Activated naive CD4-positive, alpha-beta T cell treated with anti-CD3 and anti-CD28 coated beads, Interleukin-2, amount 50 U/mL, for 72 hours (primary cell): ENCODE measurements at regions not wholly inside any gene's neighbourhood (a gene's known extent, or its start where the extent isn't known, plus 50 kb on each side); places are given as distances from the start of the nearest gene placed in this dataset.

ENCODE experiments used
- ATAC-seq, 2 donors: fragments of 150-1000 bp; cut with Tn5 transposase; 2 replicates each; pipeline ENCODE4 v1.10.0; 2021; ENCODE audit warnings: mild to moderate bottlenecking in 2 of 2, moderate library complexity in 2 of 2
- DNase-seq, 2 donors: peaks; one replicate each; pipeline ENCODE4 v3.0.0; 2021 to 2022; ENCODE audit warnings: low spot score in 2 of 2
- H3K27ac Mint-ChIP-seq, 2 donors: one replicate each; pipeline ENCODE4 v1.8.0; 2022; ENCODE audit warnings: mild to moderate bottlenecking in 2 of 2, mixed read lengths in 2 of 2
- H3K36me3 Mint-ChIP-seq, 2 donors: one replicate each; pipeline ENCODE4 v1.8.0; 2022; ENCODE audit warnings: mixed read lengths in 2 of 2
- H3K9me3 Mint-ChIP-seq, 2 donors: one replicate each; pipeline ENCODE4 v1.8.0; 2022; ENCODE audit warnings: mixed read lengths in 2 of 2

- Mint-ChIP-seq H3K9me3 (no peaks in the 10 kb centered on the region), H3K36me3 (no peaks in the 10 kb centered on the region), H3K27ac (no peak overlapping the region)
- ATAC-seq (no peak), DNase-seq (no peak)
Observed at GRCh38 chr2:9141091-9141667, 65.4 kb upstream of the ASAP2 start.

- Mint-ChIP-seq H3K27ac (no peak overlapping the region), H3K36me3 (no peaks in the 10 kb centered on the region), H3K9me3 (no peaks in the 10 kb centered on the region)
- DNase-seq, result no peak
- no peak for ATAC-seq
Observed at GRCh38 chr2:9140645-9141044, 66.0 kb upstream of the ASAP2 start.

GRCh38 chr2:9139491-9140443 is 66.8 kb upstream of the ASAP2 start:
- Mint-ChIP-seq H3K27ac (no peak overlapping the region), H3K9me3 (no peaks in the 10 kb centered on the region), H3K36me3 (no peaks in the 10 kb centered on the region)
- DNase-seq (peak; percentile 61 to 85), ATAC-seq (peak; percentile 39 to 61)

GRCh38 chr2:9137379-9138150 is 69.0 kb upstream of the ASAP2 start:
- peaks cover 0 to 5% of the 10 kb centered on the region in 2 donors for H3K36me3 Mint-ChIP-seq
- no peak overlapping the region for H3K27ac Mint-ChIP-seq

GRCh38 chr2:9135822-9136558 is 70.6 kb upstream of the ASAP2 start:
- DNase-seq (no peak), ATAC-seq (no peak)
- Mint-ChIP-seq H3K27ac (no peak overlapping the region), H3K36me3 (peaks cover 0 to 5% of the 10 kb centered on the region in 2 donors), H3K9me3 (peaks cover 0 to 10% of the 10 kb centered on the region in 2 donors)

More at GRCh38 chr2:9137379-9138150, 69.0 kb upstream of the ASAP2 start:
- peaks cover 0 to 7% of the 10 kb centered on the region in 2 donors for H3K9me3 Mint-ChIP-seq
- DNase-seq (no peak), ATAC-seq (no peak)

GRCh38 chr2:9127316-9127715 is 79.3 kb upstream of the ASAP2 start:
- Mint-ChIP-seq H3K9me3 (peaks cover 5 to 9% of the 10 kb centered on the region in 2 donors), H3K36me3 (no peaks in the 10 kb centered on the region), H3K27ac (no peak overlapping the region)
- ATAC-seq (no peak), DNase-seq (no peak)

GRCh38 chr2:9126540-9126939 is 80.1 kb upstream of the ASAP2 start:
- Mint-ChIP-seq H3K27ac (no peak overlapping the region), H3K9me3 (peaks cover 5 to 8% of the 10 kb centered on the region in 2 donors), H3K36me3 (no peaks in the 10 kb centered on the region)
- ATAC-seq (no peak), DNase-seq (no peak)

GRCh38 chr2:9124231-9124741 is 82.3 kb upstream of the ASAP2 start:
- ATAC-seq, result no peak
- peaks cover 5 to 8% of the 10 kb centered on the region in 2 donors for H3K9me3 Mint-ChIP-seq
- H3K27ac Mint-ChIP-seq, result no peak overlapping the region
- no peaks in the 10 kb centered on the region for H3K36me3 Mint-ChIP-seq
- DNase-seq, result no peak

GRCh38 chr2:9123069-9123468 is 83.5 kb upstream of the ASAP2 start:
- no peak overlapping the region for H3K27ac Mint-ChIP-seq
- H3K9me3 Mint-ChIP-seq, result peaks cover 5 to 8% of the 10 kb centered on the region in 2 donors
- ATAC-seq (no peak), DNase-seq (no peak)
- no peaks in the 10 kb centered on the region for H3K36me3 Mint-ChIP-seq

- peak in 1 of 2 donors; percentile 52 for ATAC-seq
- no peak for DNase-seq
Observed at GRCh38 chr2:9122367-9122766, 84.2 kb upstream of the ASAP2 start.

GRCh38 chr2:9118383-9118960 is 88.1 kb upstream of the ASAP2 start:
- no peaks in the 10 kb centered on the region for H3K36me3 Mint-ChIP-seq
- DNase-seq (no peak), ATAC-seq (no peak)
- H3K27ac Mint-ChIP-seq, result no peak overlapping the region
- H3K9me3 Mint-ChIP-seq, result no peaks in the 10 kb centered on the region

More at GRCh38 chr2:9122367-9122766, 84.2 kb upstream of the ASAP2 start:
- peaks cover 5 to 8% of the 10 kb centered on the region in 2 donors for H3K9me3 Mint-ChIP-seq
- H3K27ac Mint-ChIP-seq, result peak overlapping the region in 1 of 2 donors; percentile 13
- no peaks in the 10 kb centered on the region for H3K36me3 Mint-ChIP-seq

GRCh38 chr2:9115229-9115628 is 91.4 kb upstream of the ASAP2 start:
- Mint-ChIP-seq H3K9me3 (no peaks in the 10 kb centered on the region), H3K27ac (no peak overlapping the region), H3K36me3 (no peaks in the 10 kb centered on the region)
- DNase-seq (no peak), ATAC-seq (no peak)

GRCh38 chr2:9114458-9114857 is 92.2 kb upstream of the ASAP2 start:
- Mint-ChIP-seq H3K9me3 (no peaks in the 10 kb centered on the region), H3K36me3 (no peaks in the 10 kb centered on the region), H3K27ac (no peak overlapping the region)
- no peak for ATAC-seq
- no peak for DNase-seq

GRCh38 chr2:9113916-9114315 is 92.7 kb upstream of the ASAP2 start:
- no peaks in the 10 kb centered on the region for H3K9me3 Mint-ChIP-seq
- H3K27ac Mint-ChIP-seq, result no peak overlapping the region
- ATAC-seq, result no peak
- no peak for DNase-seq
- H3K36me3 Mint-ChIP-seq, result no peaks in the 10 kb centered on the region

GRCh38 chr2:9113262-9113661 is 93.3 kb upstream of the ASAP2 start:
- Mint-ChIP-seq H3K36me3 (no peaks in the 10 kb centered on the region), H3K27ac (no peak overlapping the region), H3K9me3 (no peaks in the 10 kb centered on the region)
- ATAC-seq (no peak), DNase-seq (no peak)
